GM12878 (cell line): ENCODE measurements at regions not wholly inside any gene's neighbourhood (a gene's known extent, or its start where the extent isn't known, plus 50 kb on each side); places are given as distances from the start of the nearest gene placed in this dataset.

Experiments
- ATAC-seq: fragments of 200-7000 bp; cut with Tn5 transposase; 3 replicates; pipeline ENCODE4 v1.9.1; 2020; ENCODE audit warnings: mild to moderate bottlenecking, moderate library complexity
- BruUV-seq: library from RNA; stranded (reverse); fragments of 400-500 nt; replicated peaks from 2 replicates; lab custom pipeline; 2021; lab: Mats Ljungman, UMichigan
- CTCF ChIA-PET: fragments of 300-600 bp; sonication (Branson Sonifier 250); formaldehyde crosslinking; extraction: SDS; loops from one replicate; lab custom pipeline; 2021; ENCODE audit warnings: inconsistent platforms; lab: Yijun Ruan, JAX
- POLR2A ChIA-PET: fragments of 350-600 bp; formaldehyde crosslinking; extraction: SDS; loops from one replicate; lab custom pipeline; 2021; ENCODE audit warnings: inconsistent platforms; lab: Charles Lee
- RAD21 ChIA-PET: fragments of 300-600 bp; sonication (Branson Sonifier 250); formaldehyde crosslinking; loops from one replicate; lab custom pipeline; 2023; ENCODE audit warnings: antibody characterized with exemption; ENCODE audit not compliant: unreplicated experiment; lab: Charles Lee
- SMC1A ChIA-PET: fragments of 300-600 bp; sonication (Branson Sonifier 250); formaldehyde crosslinking; loops from one replicate; lab custom pipeline; 2023; ENCODE audit not compliant: unreplicated experiment, uncharacterized antibody; lab: Charles Lee
- DNase-seq: peaks from one replicate; pipeline ENCODE4 v3.0.0-alpha.2; 2011; ENCODE audit warnings: low read depth, low spot score
- FAIRE-seq: peaks from 3 replicates; lab custom pipeline; 2011; peaks lifted over from hg19 to GRCh38; lab: Jason Lieb, UNC
- H2AFZ ChIP-seq: 2 replicates; pipeline ENCODE4 v1.6.0; 2011; ENCODE audit warnings: low read depth, low read length, control low read depth; ENCODE audit not compliant: control insufficient read depth
- H3K27ac ChIP-seq: 2 replicates; pipeline ENCODE4 v1.5.1; 2011; ENCODE audit warnings: control low read depth; ENCODE audit not compliant: control insufficient read depth, insufficient read depth
- H3K27me3 ChIP-seq, 2 experiments: replicated peaks in 1 of 2; 2 replicates each; pipeline versions ENCODE4 v1.6.0 to v1.6.1; 2011; ENCODE audit warnings: low read length in 1 of 2; ENCODE audit not compliant: control insufficient read depth in 2 of 2, insufficient read depth in 2 of 2
- H3K36me3 ChIP-seq, 2 experiments: 2 replicates each; pipeline ENCODE4 v1.5.1; 2011; ENCODE audit warnings: low read length in 1 of 2; ENCODE audit not compliant: control insufficient read depth in 2 of 2, insufficient read depth in 2 of 2
- H3K4me1 ChIP-seq: 2 replicates; pipeline ENCODE4 v1.6.1; 2011; ENCODE audit warnings: mild to moderate bottlenecking, low read length, moderate library complexity, mixed read lengths; ENCODE audit not compliant: control insufficient read depth, insufficient read depth
- H3K4me2 ChIP-seq: 2 replicates; pipeline ENCODE4 v1.6.0; 2011; ENCODE audit warnings: control low read depth; ENCODE audit not compliant: control insufficient read depth, insufficient read depth
- H3K4me3 ChIP-seq: fragments of 200-600 bp; sonication (generic); 2 replicates; pipeline ENCODE4 v1.5.1; 2016
- H3K79me2 ChIP-seq: 2 replicates; pipeline ENCODE4 v1.6.0; 2011; ENCODE audit warnings: low read length; ENCODE audit not compliant: control insufficient read depth, insufficient read depth
- H3K9ac ChIP-seq: 2 replicates; pipeline ENCODE4 v1.8.0; 2011; ENCODE audit warnings: low read length, control low read depth, mixed read lengths; ENCODE audit not compliant: control insufficient read depth, insufficient read depth
- H3K9me3 ChIP-seq: replicated peaks from 3 replicates; pipeline ENCODE4 v1.5.1; 2011; ENCODE audit warnings: mild to moderate bottlenecking, low read length; ENCODE audit not compliant: control insufficient read depth, insufficient read depth
- H4K20me1 ChIP-seq: 2 replicates; pipeline ENCODE4 v1.6.0; 2011; ENCODE audit not compliant: control insufficient read depth, insufficient read depth
- BRCA1 ChIP-seq: IDR thresholded peaks from 2 replicates; pipeline ENCODE4 v1.6.1; 2011; ENCODE audit warnings: low read depth, low read length, improper control_type of control experiment
- CBX3 ChIP-seq: fragments of 200-600 bp; sonication (generic); IDR thresholded peaks from 2 replicates; pipeline ENCODE4 v1.6.1; 2016; ENCODE audit warnings: low read depth, borderline replicate concordance
- CBX5 ChIP-seq: sonication (generic); IDR thresholded peaks from 2 replicates; pipeline ENCODE4 v1.6.1; 2016; ENCODE audit warnings: low read depth, moderate library complexity, mild to moderate bottlenecking, inconsistent platforms
- CREM ChIP-seq: IDR thresholded peaks from 2 replicates; pipeline ENCODE4 v1.6.1; 2014; ENCODE audit warnings: antibody characterized with exemption, low read depth
- IKZF2 ChIP-seq, 2 experiments: fragments of 450-650 bp; IDR thresholded peaks; 2 replicates each; pipeline ENCODE4 v1.6.1; 2017; ENCODE audit warnings: mild to moderate bottlenecking in 2 of 2, moderate library complexity in 2 of 2
- KLF5 ChIP-seq: fragments of 450-650 bp; IDR thresholded peaks from 2 replicates; pipeline ENCODE4 v1.6.1; 2014; ENCODE audit warnings: mild to moderate bottlenecking; ENCODE audit not compliant: partially characterized antibody
- MXI1 ChIP-seq: fragments of 150-350 bp; IDR thresholded peaks from 2 replicates; pipeline ENCODE4 v1.6.1; 2011; ENCODE audit warnings: low read depth, mild to moderate bottlenecking, inconsistent platforms, low read length, improper control_type of control experiment
- NR2C2 ChIP-seq: IDR thresholded peaks from 2 replicates; pipeline ENCODE4 v1.6.1; 2011; ENCODE audit warnings: borderline replicate concordance, low read depth; ENCODE audit not compliant: control insufficient read depth, insufficient read length
- TCF7 ChIP-seq: IDR thresholded peaks from 2 replicates; pipeline ENCODE4 v1.6.1; 2014; ENCODE audit warnings: antibody characterized with exemption, borderline replicate concordance
- WRNIP1 ChIP-seq: IDR thresholded peaks from 2 replicates; pipeline ENCODE4 v1.6.1; 2011; ENCODE audit warnings: low read depth, low read length, improper control_type of control experiment, borderline replicate concordance
- YBX1 ChIP-seq: fragments of 450-650 bp; IDR thresholded peaks from 2 replicates; pipeline ENCODE4 v1.6.1; 2016; ENCODE audit warnings: antibody characterized with exemption
- WGBS: methylation state at CpG from one replicate; pipeline ENCODE4 v1.1.6; 2016; ENCODE audit warnings: low lambda C conversion rate; ENCODE audit not compliant: insufficient replicate concordance, insufficient coverage; ENCODE audit errors: missing lambda C conversion rate; 5-methylcytosine and 5-hydroxymethylcytosine counted together
- in situ Hi-C: fragments of 300-500 bp; cut with MboI; formaldehyde crosslinking; loops from 9 replicates; pipeline ENCODE4 v1.14.3; 2018; ENCODE audit warnings: mixed read lengths
- intact Hi-C: fragments of 100-400 bp; cut with micrococcal nuclease; formaldehyde crosslinking; loops from one replicate; pipeline ENCODE4 v1.14.2; 2022; ENCODE audit not compliant: unreplicated experiment
- TF ChIP-seq, protein P1 (sequence below): fragments of 450-650 bp; IDR thresholded peaks from 2 replicates; pipeline ENCODE4 v1.6.1; 2017; ENCODE audit warnings: mild to moderate bottlenecking, low read depth, inconsistent platforms; ENCODE audit not compliant: poor library complexity, severe bottlenecking

DNA sequence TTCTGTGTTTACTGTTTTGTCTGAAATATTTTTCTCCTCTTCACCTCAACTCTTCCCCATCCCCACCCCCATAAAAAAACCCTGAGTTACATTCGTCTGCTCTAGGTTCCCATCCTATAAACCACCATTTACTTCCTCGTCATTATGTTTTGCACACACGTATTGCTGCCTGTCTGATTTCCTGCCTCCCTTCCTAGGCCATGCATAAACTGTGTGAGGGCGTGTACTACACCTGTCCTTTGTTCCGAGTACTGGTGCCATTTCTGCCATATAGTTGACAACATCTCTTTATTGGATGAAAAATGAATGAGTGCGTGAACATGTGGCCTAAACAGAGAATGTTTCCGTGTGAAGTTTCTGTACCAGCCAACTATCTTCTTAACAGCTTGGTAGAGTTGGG is 258.5 kb upstream of the FAT1 start:
- WGBS, result 34% methylated on average over 7 of the region's 7 CpGs
- CTCF ChIA-PET, result no interaction called here
- no peaks in the 10 kb centered on the region for H3K79me2 ChIP-seq
- RAD21 ChIA-PET, result no interaction called here
- POLR2A ChIA-PET, result no interaction called here
- no peaks in the 10 kb centered on the region for H4K20me1 ChIP-seq
- in situ Hi-C loops, result no loop called here
- H3K27ac ChIP-seq, result no peak overlapping the region
- FAIRE-seq (no peak), ATAC-seq (no peak), DNase-seq (no peak)
- H3K36me3 ChIP-seq, result no peaks in the 10 kb centered on the region
- H3K27me3 ChIP-seq, result no peaks in the 10 kb centered on the region
- no peak overlapping the region for H3K9ac ChIP-seq
- H2AFZ ChIP-seq, result no peak overlapping the region
- H3K9me3 ChIP-seq, result no peaks in the 10 kb centered on the region
- BruUV-seq, result no TSS peak
- SMC1A ChIA-PET, result interaction anchor here (0.6 kb wide), 1 partner anchor 251 kb away, joined by 3 read pairs; no protein-coding TSS in a partner anchor
- H3K4me2 ChIP-seq, result no peak overlapping the region
- intact Hi-C loops, result no loop called here
- H3K4me3 ChIP-seq, result no peak overlapping the region
- TF ChIP-seq IKZF2 (IDR thresholded peaks at IDR 0.05) (no peak), CREM (no peak), YBX1 (no peak), WRNIP1 (no peak), CBX5 (no peak), MXI1 (no peak), KLF5 (no peak), NR2C2 (no peak), BRCA1 (no peak), CBX3 (no peak), TCF7 (no peak)
- TF ChIP-seq, protein P1, sequence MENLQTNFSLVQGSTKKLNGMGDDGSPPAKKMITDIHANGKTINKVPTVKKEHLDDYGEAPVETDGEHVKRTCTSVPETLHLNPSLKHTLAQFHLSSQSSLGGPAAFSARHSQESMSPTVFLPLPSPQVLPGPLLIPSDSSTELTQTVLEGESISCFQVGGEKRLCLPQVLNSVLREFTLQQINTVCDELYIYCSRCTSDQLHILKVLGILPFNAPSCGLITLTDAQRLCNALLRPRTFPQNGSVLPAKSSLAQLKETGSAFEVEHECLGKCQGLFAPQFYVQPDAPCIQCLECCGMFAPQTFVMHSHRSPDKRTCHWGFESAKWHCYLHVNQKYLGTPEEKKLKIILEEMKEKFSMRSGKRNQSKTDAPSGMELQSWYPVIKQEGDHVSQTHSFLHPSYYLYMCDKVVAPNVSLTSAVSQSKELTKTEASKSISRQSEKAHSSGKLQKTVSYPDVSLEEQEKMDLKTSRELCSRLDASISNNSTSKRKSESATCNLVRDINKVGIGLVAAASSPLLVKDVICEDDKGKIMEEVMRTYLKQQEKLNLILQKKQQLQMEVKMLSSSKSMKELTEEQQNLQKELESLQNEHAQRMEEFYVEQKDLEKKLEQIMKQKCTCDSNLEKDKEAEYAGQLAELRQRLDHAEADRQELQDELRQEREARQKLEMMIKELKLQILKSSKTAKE, result no peak
- no peaks in the 10 kb centered on the region for H3K4me1 ChIP-seq
